Fibroblast of the conjunctiva (primary cell): ENCODE measurements at regions not wholly inside any gene's neighbourhood (a gene's known extent, or its start where the extent isn't known, plus 50 kb on each side); places are given as distances from the start of the nearest gene placed in this dataset.

Experiments used
- DNase-seq: peaks from one replicate; pipeline ENCODE4 v3.0.0-alpha.2; 2010; ENCODE audit warnings: low read depth

DNA sequence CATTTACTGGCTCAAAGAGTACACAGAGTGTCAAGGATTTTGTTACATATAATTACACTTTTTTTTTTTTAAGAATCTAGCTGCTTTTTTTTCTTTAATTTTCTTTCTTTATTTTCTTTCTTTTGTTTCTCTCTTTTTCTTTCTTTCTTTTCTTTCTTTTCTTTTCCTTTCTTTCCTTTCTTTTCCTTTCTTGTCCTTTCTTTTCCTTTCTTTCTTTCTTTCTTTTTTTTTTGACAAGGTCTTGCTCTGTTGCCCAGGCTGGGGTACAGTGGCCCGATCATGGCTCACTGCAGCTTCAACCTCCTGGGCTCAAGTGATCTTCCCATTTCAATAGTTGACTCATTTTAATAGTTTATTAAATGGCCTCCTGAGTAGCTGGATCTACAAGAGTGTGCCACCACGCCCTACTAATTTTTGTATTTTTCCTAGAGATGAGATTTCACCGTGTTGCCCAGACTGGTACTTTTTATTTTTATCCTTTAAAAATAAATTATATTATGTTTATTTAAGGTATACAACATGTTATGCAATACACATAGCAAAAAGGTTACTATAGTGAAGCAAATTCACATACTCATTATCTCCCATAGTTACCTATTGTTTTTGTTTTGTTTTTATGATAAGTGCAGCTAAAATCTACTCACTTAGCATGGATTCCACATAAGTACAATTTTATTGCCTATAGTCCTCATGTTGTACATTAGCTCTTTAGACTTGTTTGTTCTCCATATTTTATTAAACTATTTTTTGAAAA is 381.5 kb upstream of the KLF4 start:
- DNase-seq, result no peak

DNA sequence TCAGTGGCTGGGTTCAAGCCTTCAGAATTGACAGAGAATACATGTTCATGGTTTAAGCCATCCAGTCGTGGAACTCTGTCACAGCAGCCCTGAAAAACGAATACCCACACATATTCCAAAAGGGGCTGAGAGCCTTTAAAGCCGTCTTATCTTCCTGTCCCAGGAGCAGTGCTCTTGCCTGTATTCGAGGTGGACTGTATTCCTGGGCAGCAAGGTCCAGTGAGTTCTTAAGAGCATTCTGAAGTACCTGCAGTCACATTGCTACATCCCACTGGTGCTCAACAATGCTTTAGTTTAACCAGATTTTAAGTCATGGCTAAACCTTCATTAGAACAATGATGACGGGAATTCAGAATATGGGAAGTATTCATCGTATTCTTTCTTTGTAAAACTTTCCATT is 380.7 kb upstream of the KLF4 start:
- DNase-seq, result no peak

GRCh38 chr9:107869111-107869510 is 379.5 kb upstream of the KLF4 start:
- DNase-seq, result no peak

DNA sequence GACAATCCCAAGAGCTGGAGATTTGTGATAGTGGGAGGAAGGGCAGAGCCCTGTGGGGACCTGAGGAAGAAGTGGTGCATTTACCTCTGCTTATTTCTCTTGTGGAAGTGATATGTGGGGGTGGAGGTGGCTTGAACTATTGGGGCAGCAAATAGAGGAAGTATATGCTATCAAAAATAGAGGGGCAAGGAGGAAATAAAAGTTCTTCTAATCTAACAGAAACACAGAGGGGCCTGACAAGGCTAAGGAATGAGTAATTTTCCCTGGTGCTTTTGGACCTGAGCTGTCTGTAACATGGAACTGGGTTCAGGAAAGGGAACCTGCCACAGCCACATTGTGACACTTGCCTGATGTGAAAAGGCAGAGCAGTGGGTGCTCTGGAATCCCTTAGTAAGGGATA is 378.6 kb upstream of the KLF4 start:
- no peak for DNase-seq

GRCh38 chr9:107867738-107868137 is 378.2 kb upstream of the KLF4 start:
- DNase-seq, result no peak

GRCh38 chr9:107866711-107867311 is 377.2 kb upstream of the KLF4 start:
- no peak for DNase-seq

DNA sequence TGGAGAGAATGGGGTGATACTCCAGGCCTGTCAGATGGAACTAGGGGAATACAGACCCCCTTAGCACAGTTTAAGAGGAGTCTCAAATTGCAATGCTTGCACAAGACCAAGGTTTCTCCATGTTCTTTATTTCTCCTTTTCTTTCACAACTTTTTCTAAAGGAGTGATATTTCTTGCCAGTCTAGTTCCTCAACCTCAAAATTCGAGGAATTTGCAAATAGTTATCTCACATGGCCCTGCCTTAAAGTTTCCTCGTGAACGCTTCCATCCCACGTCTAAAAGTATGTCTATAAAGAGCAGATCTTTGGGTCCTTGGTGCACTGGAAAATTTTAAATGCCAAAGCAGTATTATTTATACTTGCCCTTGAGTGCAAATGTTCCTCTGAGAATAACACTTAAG is 373.8 kb upstream of the KLF4 start:
- DNase-seq, result no peak

GRCh38 chr9:107862881-107863280 is 373.3 kb upstream of the KLF4 start:
- DNase-seq, result no peak

- DNase-seq, result no peak
Measured at GRCh38 chr9:107862323-107862722, 372.8 kb upstream of the KLF4 start.

DNA sequence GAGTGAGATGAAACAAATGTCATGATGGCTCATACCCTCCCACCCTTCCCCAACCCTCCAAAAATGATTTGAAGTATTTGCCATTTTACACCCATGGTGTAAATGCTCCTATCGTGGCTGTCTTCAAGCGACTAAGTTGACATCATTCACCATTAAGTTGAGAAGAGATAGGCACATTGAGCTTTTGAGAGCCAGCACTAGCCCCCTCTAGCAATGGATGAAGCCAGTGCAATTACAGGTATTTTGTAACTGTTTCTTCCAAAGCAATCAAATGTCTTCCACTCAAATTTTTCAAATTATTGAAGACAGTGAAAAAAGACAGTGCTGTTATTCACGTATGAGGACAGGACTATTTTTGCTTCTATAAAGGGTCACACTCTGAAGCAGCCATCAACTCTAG is 371.5 kb upstream of the KLF4 start:
- no peak for DNase-seq

- DNase-seq, result no peak
Measured at GRCh38 chr9:107858260-107858659, 368.7 kb upstream of the KLF4 start.

GRCh38 chr9:107856633-107857032 is 367.1 kb upstream of the KLF4 start:
- no peak for DNase-seq

DNA sequence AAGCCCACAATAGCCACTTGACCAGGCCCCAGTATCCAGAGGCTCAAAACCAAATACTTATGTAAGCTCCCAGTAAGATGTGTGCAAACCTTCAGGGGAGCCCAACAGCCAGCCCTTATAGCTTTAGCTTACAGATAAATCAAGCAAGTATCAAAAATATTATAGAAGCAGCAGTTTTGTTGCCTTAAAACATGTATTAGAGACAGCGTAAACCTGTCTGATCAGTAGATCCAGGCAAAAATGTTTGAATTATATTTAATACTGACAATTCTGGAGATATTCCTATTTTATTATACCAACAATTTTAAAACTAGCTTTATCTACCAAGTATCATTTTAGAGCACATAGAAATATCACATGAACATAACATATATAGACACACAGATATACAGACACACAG is 365.6 kb upstream of the KLF4 start:
- DNase-seq, result no peak

DNA sequence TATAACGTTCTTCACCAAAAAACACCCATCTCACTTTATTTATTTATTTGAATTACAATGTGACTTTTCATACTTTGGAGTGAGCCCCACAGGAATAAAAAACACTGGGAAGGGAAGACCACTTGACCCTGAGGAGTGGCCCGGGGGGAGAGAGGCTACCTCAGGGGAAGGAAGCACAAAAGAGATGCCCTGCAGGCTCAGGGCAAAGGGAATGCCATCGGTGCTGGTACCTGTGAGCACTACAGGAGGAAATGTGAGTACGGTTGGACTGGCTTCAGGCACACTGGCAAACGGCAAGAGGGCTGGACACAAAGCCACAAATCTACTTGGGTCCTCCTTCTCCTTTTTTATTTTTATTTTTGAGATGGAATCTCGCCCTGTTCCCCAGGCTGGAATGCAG is 363.9 kb upstream of the KLF4 start:
- DNase-seq, result no peak

GRCh38 chr9:107852891-107853290 is 363.3 kb upstream of the KLF4 start:
- DNase-seq, result no peak

GRCh38 chr9:107850653-107851052 is 361.1 kb upstream of the KLF4 start:
- DNase-seq, result no peak

DNA sequence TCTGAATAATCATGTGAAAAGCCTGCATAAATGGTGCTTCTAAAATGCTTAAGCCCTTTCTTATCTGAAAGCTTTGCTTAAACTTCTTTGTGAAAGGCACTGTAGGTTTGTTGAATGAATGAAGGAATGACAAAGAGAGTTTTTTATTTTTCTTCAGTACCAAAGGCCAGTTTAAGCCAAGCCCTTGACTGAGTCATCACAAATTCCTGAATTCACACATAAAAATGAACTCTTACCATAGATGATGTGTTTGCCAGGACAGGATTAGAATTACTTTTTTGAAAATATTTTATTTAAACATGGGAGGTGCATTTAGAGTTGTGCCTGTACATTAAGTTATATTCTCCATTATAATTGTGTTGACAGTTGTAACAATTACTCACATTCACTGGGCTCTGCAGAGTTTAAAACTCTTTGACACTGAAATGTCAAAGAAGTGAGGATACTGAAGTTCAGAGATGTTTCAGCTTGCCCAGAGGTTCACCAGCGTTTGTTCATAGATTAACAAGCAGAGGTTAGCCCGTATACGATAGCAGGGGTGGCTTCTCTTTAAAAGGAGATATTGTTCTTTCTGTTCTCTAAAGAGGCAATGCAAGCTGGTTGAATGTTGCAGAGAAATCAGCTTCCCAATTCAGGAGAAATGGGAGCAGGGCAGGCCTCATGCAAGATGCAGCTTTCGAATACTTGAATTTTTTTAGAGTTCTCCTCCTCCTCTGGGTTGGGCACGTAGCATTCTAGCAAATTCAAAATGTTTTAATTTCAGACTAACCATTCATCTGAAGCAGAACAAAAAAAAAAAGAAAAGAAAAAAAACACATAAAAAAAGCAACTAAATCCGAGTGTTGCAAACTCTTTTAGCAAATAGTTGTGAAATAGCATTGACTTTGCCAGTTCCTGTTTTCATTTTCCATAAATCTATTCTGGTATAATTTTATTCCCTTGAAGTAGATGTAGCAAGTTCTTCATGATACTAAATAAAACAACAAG is 358.7 kb upstream of the KLF4 start:
- peak; percentile 47 for DNase-seq

GRCh38 chr9:107842530-107842929 is 353.0 kb upstream of the KLF4 start:
- DNase-seq, result no peak

DNA sequence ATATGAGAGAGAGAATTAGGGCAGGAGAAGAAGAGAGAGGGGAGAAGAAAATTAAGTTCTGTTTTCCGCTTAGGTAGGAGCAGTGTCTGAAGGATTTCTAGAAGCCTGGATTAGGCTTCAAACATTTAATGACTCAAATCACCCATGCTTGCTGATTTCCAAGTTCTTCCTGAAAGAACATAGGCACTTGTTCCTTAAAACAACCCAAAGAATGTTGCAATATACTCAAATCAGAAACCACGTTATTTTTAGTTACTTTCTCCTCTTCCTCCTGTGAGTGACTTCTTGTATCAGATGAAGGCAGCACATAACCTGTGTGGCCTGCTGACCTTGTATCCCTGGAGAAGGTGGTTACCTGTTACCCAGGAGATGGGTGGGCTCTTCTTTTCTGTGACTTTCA is 351.5 kb upstream of the KLF4 start:
- no peak for DNase-seq

GRCh38 chr9:107839371-107839770 is 349.8 kb upstream of the KLF4 start:
- DNase-seq, result no peak

- no peak for DNase-seq
Measured at GRCh38 chr9:107838766-107839165, 349.2 kb upstream of the KLF4 start.

DNA sequence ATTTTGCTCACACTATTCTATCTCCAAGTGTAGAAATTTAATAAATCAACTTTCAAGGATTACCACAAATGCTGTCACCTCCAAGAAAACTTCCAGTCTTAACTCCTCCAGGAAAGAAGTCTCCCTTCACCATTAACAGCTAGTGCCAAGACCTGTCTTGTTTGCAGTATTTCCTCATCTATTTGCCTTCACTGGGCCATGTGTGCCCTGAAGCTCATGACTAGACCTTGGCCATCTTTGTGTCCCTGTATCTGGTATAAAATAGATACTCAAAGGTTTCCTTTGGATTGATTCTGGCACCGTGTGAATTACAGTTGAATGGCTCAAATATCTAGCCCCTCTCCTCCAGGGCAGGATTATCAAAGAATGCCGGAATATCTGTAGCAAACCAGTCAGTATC is 346.7 kb upstream of the KLF4 start:
- DNase-seq, result no peak

DNA sequence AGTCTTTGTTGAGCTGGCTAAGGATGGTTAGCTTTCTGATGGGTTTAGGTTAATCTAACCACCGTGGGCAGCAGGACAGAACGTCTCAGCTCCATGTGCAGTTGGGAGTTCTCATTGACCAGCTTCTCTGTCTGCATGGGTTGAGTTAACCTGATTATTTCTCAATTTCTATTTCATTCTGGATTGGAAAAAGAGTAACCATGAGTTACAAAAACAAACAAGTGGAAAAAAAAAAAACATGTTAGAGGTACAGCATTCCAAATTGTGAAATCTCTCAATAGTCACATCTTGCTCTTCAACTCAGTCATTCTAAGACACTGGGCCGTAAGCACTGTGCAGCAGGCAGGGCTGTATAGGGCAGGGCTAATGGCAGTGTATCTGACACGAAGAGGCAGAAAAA is 343.7 kb upstream of the KLF4 start:
- DNase-seq, result peak; percentile 61
